ENCODE measurements at regions not wholly inside any gene's neighbourhood (a gene's known extent, or its start where the extent isn't known, plus 50 kb on each side); places are given as distances from the start of the nearest gene placed in this dataset.
"Not testable (repeated sequence)": the region's sequence is repeated elsewhere in the genome, so short reads cannot be mapped to it uniquely, and the experiment has no call there.

- not testable (repeated sequence) for TF ChIP-seq CTCF, EP300 (IDR thresholded peaks at IDR 0.05)
These were observed 381.1 kb upstream of the ZNF722 start for GRCh38 chr7:63617595-63617994.
